A673 (cell line): ENCODE measurements at regions not wholly inside any gene's neighbourhood (a gene's known extent, or its start where the extent isn't known, plus 50 kb on each side); places are given as distances from the start of the nearest gene placed in this dataset.

Source experiments
- CTCF ChIP-seq: fragments of 300-800, 200-600 bp; sonication (generic); conservative IDR thresholded peaks from 2 replicates; pipeline ENCODE4 v1.5.1; 2017; ENCODE audit warnings: low read depth, mild to moderate bottlenecking, antibody characterized with exemption, low read length, moderate library complexity, mixed read lengths
- EZH2 ChIP-seq: fragments of 200-600 bp; sonication (generic); IDR thresholded peaks from 2 replicates; pipeline ENCODE4 v1.6.1; 2017; ENCODE audit warnings: borderline replicate concordance, low read depth, mild to moderate bottlenecking, mixed read lengths, antibody characterized with exemption, low read length; ENCODE audit not compliant: poor library complexity, severe bottlenecking

- TF ChIP-seq CTCF (no peak), EZH2 (no peak)
Observed at GRCh38 chr1:189356206-189356605, 1121.5 kb downstream of the BRINP3 start.
